GM13976 (cell line): ENCODE measurements at regions not wholly inside any gene's neighbourhood (a gene's known extent, or its start where the extent isn't known, plus 50 kb on each side); places are given as distances from the start of the nearest gene placed in this dataset.

Experiments used
- DNase-seq: peaks from one replicate; pipeline ENCODE4 v3.0.0; 2012; ENCODE audit warnings: low spot score
- CTCF ChIP-seq: IDR thresholded peaks from 2 replicates; pipeline ENCODE4 v1.5.1; 2012; ENCODE audit warnings: borderline replicate concordance, mild to moderate bottlenecking; ENCODE audit not compliant: insufficient read depth; ENCODE audit errors: extremely low read depth, missing control alignments, control extremely low read depth
- in situ Hi-C: fragments of 300-500 bp; cut with MboI; formaldehyde crosslinking; loops from one replicate; pipeline ENCODE4 v1.12.0; 2022; ENCODE audit warnings: low sequenced_read_pairs, mixed read lengths, inconsistent platforms; ENCODE audit not compliant: unreplicated experiment

GRCh38 chr3:25214034-25214433 is 214.0 kb upstream of the RARB start:
- TF ChIP-seq CTCF, result no peak
- no peak for DNase-seq
- in situ Hi-C loops, result no loop called here

- in situ Hi-C loops, result no loop called here
Observed at GRCh38 chr3:25218362-25218761, 209.7 kb upstream of the RARB start.

GRCh38 chr3:25226747-25227146 is 201.3 kb upstream of the RARB start:
- DNase-seq, result no peak
- in situ Hi-C loops, result no loop called here
- no peak for TF ChIP-seq CTCF

More at GRCh38 chr3:25218362-25218761, 209.7 kb upstream of the RARB start:
- DNase-seq, result no peak
- TF ChIP-seq CTCF, result no peak

GRCh38 chr3:25229586-25229985 is 198.5 kb upstream of the RARB start:
- in situ Hi-C loops, result no loop called here
- no peak for TF ChIP-seq CTCF
- DNase-seq, result no peak

GRCh38 chr3:25235031-25235430 is 193.0 kb upstream of the RARB start:
- in situ Hi-C loops, result no loop called here
- DNase-seq, result no peak
- TF ChIP-seq CTCF, result no peak

GRCh38 chr3:25235466-25235865 is 192.6 kb upstream of the RARB start:
- no peak for TF ChIP-seq CTCF
- DNase-seq, result no peak
- in situ Hi-C loops, result no loop called here

- DNase-seq, result no peak
- TF ChIP-seq CTCF, result no peak
- in situ Hi-C loops, result no loop called here
Observed at GRCh38 chr3:25237602-25238001, 190.5 kb upstream of the RARB start.
